Suppressor macrophage treated with lipopolysaccharide for 4 hours (primary cell): ENCODE measurements at regions not wholly inside any gene's neighbourhood (a gene's known extent, or its start where the extent isn't known, plus 50 kb on each side); places are given as distances from the start of the nearest gene placed in this dataset.
A peak's percentile ranks its signal among the peaks of the same experiment; 100 is the strongest.

ENCODE experiments used
- DNase-seq: peaks from one replicate; pipeline ENCODE4 v3.0.0-alpha.2; 2020

- no peak for DNase-seq
These were observed 60.8 kb upstream of the HES1 start for GRCh38 chr3:194075088-194075615.

- no peak for DNase-seq
These were observed 60.0 kb upstream of the HES1 start for GRCh38 chr3:194075802-194076460.

DNA sequence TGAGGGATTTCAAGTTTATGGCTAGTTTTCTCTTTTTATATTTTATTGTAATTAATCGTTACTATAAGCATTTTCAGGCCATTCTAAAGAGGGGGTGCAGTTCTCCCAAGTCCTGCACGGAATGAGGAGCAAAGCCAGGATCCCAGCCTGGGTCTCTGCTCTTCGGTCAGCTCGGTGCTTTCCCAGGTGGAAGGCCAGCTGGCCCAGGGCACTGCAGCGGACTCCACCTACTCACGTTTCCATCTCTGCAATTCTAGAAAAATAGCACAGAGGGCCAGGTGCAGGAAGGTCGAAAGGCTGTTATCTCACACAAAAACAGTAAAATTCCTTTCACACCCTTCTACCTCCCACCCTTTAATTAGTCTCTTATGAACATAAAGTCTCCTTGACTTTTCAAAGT lies 59.5 kb upstream of the HES1 start:
- DNase-seq, result no peak

GRCh38 chr3:194077602-194078001 lies 58.3 kb upstream of the HES1 start:
- no peak for DNase-seq

DNA sequence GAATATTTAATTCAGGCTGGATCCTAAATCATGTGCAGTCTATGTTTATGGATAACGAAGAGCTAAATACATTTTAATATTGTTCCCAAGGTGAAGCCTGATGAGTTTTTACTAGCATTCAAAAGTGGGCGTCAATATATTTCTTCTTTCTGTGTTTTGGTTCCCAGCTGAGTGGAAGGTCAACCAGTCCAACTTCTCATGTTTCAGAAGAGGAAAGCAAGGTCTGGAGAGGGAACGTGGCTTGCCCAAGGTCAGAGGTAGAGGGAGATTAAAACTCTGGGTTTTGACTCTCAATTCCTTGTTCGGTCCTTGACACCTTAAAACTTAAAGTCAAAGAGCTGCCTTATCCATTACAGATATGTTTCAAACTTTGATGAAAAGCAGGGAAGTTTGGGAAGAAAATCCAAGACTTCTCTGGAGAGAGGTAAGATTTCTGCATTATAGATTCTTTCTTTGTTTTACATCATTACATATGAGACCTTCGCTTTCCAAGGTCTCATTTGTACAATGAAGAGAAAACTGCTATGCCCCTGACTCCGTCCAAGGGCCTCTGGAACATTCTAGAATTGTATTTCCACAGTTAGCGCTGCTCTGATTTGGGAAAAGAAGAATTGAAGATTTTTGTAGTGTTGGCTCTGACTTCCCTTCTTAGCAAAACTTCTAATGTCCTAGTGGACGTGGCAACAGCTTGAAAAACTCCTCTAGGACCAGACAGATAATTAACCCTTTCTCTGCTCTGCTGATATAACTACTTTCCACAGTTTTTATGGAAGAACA lies 57.7 kb upstream of the HES1 start:
- no peak for DNase-seq

DNA sequence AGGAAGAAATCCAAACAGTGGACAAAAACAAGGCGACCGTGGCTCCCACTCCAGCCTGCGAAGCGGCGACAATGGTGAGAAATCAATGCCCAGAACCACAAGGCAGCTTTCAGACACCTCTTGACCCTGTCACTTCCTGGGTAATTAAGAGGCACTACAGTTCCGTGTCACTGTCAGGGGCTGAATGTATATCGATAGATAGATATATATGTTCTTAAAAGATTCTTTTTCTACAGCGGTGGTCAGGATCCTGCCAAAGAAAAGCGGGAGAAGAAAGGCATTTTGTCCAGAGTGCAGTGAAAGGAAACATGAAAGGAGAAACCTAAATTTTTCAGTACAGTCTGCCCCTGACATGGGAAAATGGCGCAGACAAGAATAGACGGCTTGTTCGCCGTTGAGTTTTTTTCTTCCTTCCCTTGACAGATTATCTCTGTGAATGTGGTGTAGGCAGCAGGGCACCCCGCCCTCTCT lies 56.2 kb upstream of the HES1 start:
- no peak for DNase-seq

GRCh38 chr3:194080436-194080835 lies 55.5 kb upstream of the HES1 start:
- DNase-seq, result no peak

- no peak for DNase-seq
These were observed 54.8 kb upstream of the HES1 start for GRCh38 chr3:194080913-194081800.

DNA sequence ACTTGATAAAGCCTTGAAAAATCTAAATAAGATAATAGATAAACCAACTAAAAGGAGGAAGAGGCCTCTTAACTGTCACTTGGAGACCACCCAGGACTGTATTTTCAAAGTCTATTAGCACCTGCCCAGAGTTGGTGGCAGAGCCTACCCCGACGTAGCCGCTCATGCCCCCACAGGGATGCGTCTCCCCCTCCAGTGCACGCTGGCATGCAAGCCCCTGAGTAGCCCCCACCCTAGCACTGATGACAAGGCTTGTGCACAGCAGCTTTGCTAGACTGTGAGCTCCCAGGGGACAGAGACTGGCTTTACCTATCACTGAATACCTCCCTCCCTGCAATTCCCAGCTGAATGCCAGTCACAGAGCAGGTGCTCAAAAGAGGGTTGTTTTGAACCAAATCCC lies 54.1 kb upstream of the HES1 start:
- no peak for DNase-seq

DNA sequence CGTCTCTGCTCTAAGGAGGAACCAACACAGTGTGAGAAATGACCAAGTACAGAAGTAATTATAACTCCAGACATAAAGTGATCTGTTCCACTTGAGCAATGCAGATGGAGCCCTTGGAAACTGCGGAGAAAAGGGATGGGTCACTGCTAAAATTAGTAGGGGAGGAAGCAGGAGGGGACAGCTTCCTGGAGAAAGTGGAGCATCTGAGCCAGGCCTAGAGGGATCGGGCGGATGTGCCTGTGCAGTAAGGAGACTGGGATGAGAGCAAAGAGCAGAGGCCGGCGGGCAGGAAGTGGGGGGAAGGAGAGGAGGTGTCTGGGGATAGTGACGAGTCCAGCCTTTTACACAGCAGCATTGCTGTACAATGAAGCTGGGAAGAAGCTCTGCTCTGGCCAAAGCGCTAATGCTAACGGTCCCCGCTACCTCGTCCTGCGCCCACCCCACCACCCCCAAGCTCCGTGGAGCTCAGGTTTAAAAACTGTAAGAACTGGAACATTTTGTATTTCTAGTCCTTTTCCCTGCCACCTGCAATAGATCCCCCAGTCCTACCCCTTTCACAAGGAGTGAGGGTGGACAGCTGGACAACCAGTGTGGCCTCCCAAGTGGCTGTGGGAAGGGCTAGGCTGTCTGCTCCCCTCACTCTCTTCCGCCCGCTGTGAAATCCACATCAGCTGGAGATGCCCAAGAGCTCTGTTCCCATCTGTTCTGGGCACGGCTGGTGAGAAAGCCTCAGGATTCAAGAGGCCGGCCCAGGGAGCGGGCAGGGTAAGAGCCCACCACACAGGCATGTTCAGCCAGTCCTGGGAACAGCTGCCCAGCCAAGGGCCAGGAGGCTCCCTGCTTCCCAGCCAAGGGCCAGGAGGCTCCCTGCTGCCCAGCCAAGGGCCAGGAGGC lies 53.0 kb upstream of the HES1 start:
- peak; percentile 25 for DNase-seq

GRCh38 chr3:194083637-194084224 lies 52.2 kb upstream of the HES1 start:
- DNase-seq, result no peak

GRCh38 chr3:194084284-194084683 lies 51.7 kb upstream of the HES1 start:
- no peak for DNase-seq
